A673 (cell line): ENCODE measurements at regions not wholly inside any gene's neighbourhood (a gene's known extent, or its start where the extent isn't known, plus 50 kb on each side); places are given as distances from the start of the nearest gene placed in this dataset.
A peak's percentile ranks its signal among the peaks of the same experiment; 100 is the strongest.

Experiments
- BruUV-seq: library from RNA; stranded (reverse); fragments of 400-500 nt; replicated peaks from 2 replicates; lab custom pipeline; 2021; lab: Mats Ljungman, UMichigan
- CTCF ChIA-PET: fragments of 300-600 bp; sonication (Branson Sonifier 250); formaldehyde crosslinking; loops from one replicate; lab custom pipeline; 2022; ENCODE audit warnings: antibody characterized with exemption; lab: Charles Lee
- POLR2A ChIA-PET: fragments of 300-600 bp; sonication (Branson Sonifier 250); formaldehyde crosslinking; loops from one replicate; lab custom pipeline; 2022; ENCODE audit warnings: antibody characterized with exemption; ENCODE audit not compliant: low non-redundant PET; lab: Charles Lee
- DNase-seq: peaks from one replicate; pipeline ENCODE4 v3.0.0-alpha.2; 2015; ENCODE audit warnings: low spot score
- H3K27ac ChIP-seq: fragments of 200-600 bp; sonication (generic); 2 replicates; pipeline ENCODE4 v1.5.1; 2016; ENCODE audit warnings: mixed run types, low read depth, mild to moderate bottlenecking, mixed read lengths, antibody characterized with exemption, low read length; ENCODE audit not compliant: poor library complexity, severe bottlenecking
- H3K27me3 ChIP-seq: fragments of 200-600 bp; sonication (generic); replicated peaks from 2 replicates; pipeline ENCODE4 v1.6.1; 2017; ENCODE audit warnings: mixed run types, low read depth, mild to moderate bottlenecking, mixed read lengths, antibody characterized with exemption, low read length; ENCODE audit not compliant: insufficient read depth, poor library complexity
- H3K36me3 ChIP-seq: fragments of 200-600 bp; sonication (generic); 2 replicates; pipeline ENCODE4 v1.6.1; 2016; ENCODE audit warnings: mixed run types, mild to moderate bottlenecking, mixed read lengths, antibody characterized with exemption, low read length; ENCODE audit not compliant: insufficient read depth, poor library complexity, severe bottlenecking
- H3K4me1 ChIP-seq: fragments of 200-600 bp; sonication (generic); 2 replicates; pipeline ENCODE4 v1.6.1; 2017; ENCODE audit warnings: mixed run types, mild to moderate bottlenecking, mixed read lengths, antibody characterized with exemption, low read length; ENCODE audit not compliant: insufficient read depth, poor library complexity, severe bottlenecking
- H3K4me3 ChIP-seq: fragments of 200-600 bp; sonication (generic); 2 replicates; pipeline ENCODE4 v1.5.1; 2016; ENCODE audit warnings: low read depth, mixed run types, mild to moderate bottlenecking, mixed read lengths, low read length; ENCODE audit not compliant: poor library complexity, severe bottlenecking
- H3K9me3 ChIP-seq: fragments of 200-600 bp; sonication (generic); 2 replicates; pipeline ENCODE4 v1.6.1; 2016; ENCODE audit warnings: mixed run types, low read depth, mild to moderate bottlenecking, mixed read lengths, antibody characterized with exemption, low read length; ENCODE audit not compliant: poor library complexity, severe bottlenecking
- CTCF ChIP-seq: fragments of 300-800, 200-600 bp; sonication (generic); conservative IDR thresholded peaks from 2 replicates; pipeline ENCODE4 v1.5.1; 2017; ENCODE audit warnings: low read depth, mild to moderate bottlenecking, antibody characterized with exemption, low read length, moderate library complexity, mixed read lengths
- EZH2 ChIP-seq: fragments of 200-600 bp; sonication (generic); IDR thresholded peaks from 2 replicates; pipeline ENCODE4 v1.6.1; 2017; ENCODE audit warnings: borderline replicate concordance, low read depth, mild to moderate bottlenecking, mixed read lengths, antibody characterized with exemption, low read length; ENCODE audit not compliant: poor library complexity, severe bottlenecking
- intact Hi-C: fragments of 100-400 bp; cut with micrococcal nuclease; formaldehyde crosslinking; loops from one replicate; pipeline ENCODE4 v1.10.0; 2022; ENCODE audit not compliant: unreplicated experiment

DNA sequence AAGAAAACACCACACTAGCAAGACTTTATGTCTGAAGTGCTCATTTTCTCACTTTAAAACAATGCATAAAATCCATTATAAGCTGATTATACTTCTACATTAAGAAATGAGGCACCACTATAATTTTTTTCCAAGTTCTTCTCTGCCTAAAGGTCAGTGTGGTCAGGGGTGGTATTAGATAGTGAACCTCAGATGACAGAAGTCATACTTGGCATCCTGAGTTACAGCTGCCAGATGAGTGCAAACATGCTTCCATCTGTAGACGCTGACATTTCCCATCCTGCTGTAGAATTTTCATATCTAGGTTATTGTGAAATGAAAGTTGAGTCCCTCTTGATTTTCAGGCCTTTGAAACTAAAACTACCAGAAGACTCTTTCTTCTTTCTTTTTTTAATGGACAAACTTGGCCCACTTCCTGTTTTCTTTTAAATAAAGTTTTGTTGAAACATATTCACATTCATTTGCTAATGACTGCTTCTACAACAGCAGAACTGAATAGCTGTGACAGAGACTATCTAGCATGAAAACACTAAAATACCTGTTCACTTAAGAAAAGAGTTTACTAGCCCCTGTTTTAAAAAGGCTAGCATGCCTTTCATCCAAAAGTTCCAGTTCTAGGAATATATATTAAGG is 900.8 kb downstream of the XPNPEP1 start:
- Histone ChIP-seq H3K9me3 (no peaks in the 10 kb centered on the region), H3K4me1 (peaks cover 4% of the 10 kb centered on the region), H3K36me3 (no peaks in the 10 kb centered on the region), H3K27me3 (no peaks in the 10 kb centered on the region), H3K4me3 (no peak overlapping the region), H3K27ac (no peak overlapping the region)
- CTCF ChIA-PET: no interaction called here
- intact Hi-C loops: no loop called here
- BruUV-seq: no TSS peak
- POLR2A ChIA-PET: no interaction called here
- DNase-seq: no peak
- TF ChIP-seq EZH2: no peak
- TF ChIP-seq CTCF: no peak

DNA sequence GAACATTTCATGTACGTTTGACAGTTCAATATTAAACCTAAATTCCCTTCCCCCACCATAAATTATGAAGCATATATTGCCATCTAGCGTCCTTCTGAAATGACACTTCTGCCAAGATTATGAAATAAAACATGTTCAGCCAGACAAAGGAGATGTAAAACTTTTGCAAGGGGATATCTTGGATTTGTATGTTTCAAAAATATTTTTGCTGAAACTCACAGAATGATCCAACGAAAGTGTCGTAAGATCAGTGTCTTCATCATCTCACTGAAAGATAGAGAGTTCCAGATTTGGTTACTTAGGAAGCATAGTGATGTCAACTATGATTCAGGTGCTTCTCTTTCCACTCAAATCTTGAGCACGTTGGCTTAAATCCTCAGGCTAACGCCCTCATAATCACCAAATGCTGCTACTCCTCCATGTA is 904.3 kb downstream of the XPNPEP1 start:
- no peak for TF ChIP-seq EZH2
- peak; percentile 58 for TF ChIP-seq CTCF
- H3K27me3 ChIP-seq: no peaks in the 10 kb centered on the region
- no peak overlapping the region for H3K27ac ChIP-seq
- peaks cover 7% of the 10 kb centered on the region for H3K4me1 ChIP-seq
- intact Hi-C loops: loop anchor here (10.0 kb wide), 1 partner anchor 474 kb away; no protein-coding TSS in a partner anchor
- ChIA-PET POLR2A (no interaction called here), CTCF (no interaction called here)
- no peaks in the 10 kb centered on the region for H3K36me3 ChIP-seq
- no peak overlapping the region for H3K4me3 ChIP-seq
- DNase-seq: peak; percentile 43
- no TSS peak for BruUV-seq
- no peaks in the 10 kb centered on the region for H3K9me3 ChIP-seq

DNA sequence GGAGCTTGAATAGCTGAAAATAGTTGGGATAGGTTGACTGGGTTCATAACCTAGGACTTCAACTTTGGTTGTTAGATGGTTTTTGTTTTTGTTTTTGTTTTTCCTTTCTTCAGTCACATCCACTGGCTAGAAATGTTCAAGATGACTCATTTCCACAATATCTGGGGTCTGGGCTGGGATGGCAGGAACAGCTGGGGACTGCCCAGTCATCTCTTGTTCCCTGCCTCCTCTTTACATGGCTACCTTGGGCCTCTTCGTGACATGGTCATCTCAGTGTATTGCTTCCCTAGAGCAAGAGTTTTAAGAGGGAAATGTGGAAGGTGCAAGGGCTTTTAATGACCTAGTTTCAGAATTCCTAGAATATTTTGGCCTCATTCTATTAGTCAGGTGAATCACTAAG is 915.8 kb downstream of the XPNPEP1 start:
- no peaks in the 10 kb centered on the region for H3K27me3 ChIP-seq
- CTCF ChIA-PET: no interaction called here
- TF ChIP-seq CTCF (no peak), EZH2 (no peak)
- no TSS peak for BruUV-seq
- no peaks in the 10 kb centered on the region for H3K4me1 ChIP-seq
- H3K4me3 ChIP-seq: no peak overlapping the region
- H3K9me3 ChIP-seq: no peaks in the 10 kb centered on the region
- no peak for DNase-seq
- intact Hi-C loops: no loop called here
- no peaks in the 10 kb centered on the region for H3K36me3 ChIP-seq
- H3K27ac ChIP-seq: no peak overlapping the region
- POLR2A ChIA-PET: no interaction called here
